Brain microvascular endothelial cell (primary cell): ENCODE measurements at regions not wholly inside any gene's neighbourhood (a gene's known extent, or its start where the extent isn't known, plus 50 kb on each side); places are given as distances from the start of the nearest gene placed in this dataset.
"Not testable (repeated sequence)": the region's sequence is repeated elsewhere in the genome, so short reads cannot be mapped to it uniquely, and the experiment has no call there.

Experiments used
- DNase-seq: peaks from one replicate; pipeline ENCODE4 v3.0.0-alpha.2; 2020
- H3K27ac ChIP-seq: fragments of 250-450 bp; sonication (Bioruptor Pico); 2 replicates; pipeline ENCODE4 v1.5.1; 2020; ENCODE audit warnings: mild to moderate bottlenecking, moderate library complexity
- H3K27me3 ChIP-seq: fragments of 250-450 bp; sonication (Bioruptor Pico); replicated peaks from 2 replicates; pipeline ENCODE4 v1.5.1; 2020; ENCODE audit warnings: mild to moderate bottlenecking
- H3K36me3 ChIP-seq: fragments of 250-450 bp; sonication (Bioruptor Pico); replicated peaks from 2 replicates; pipeline ENCODE4 v1.5.1; 2020; ENCODE audit warnings: mild to moderate bottlenecking
- H3K4me3 ChIP-seq: 2 replicates; pipeline ENCODE4 v1.5.1; 2011; ENCODE audit warnings: low read depth, mild to moderate bottlenecking, control low read depth, low read length, moderate library complexity
- CTCF ChIP-seq: IDR thresholded peaks from 2 replicates; pipeline ENCODE4 v1.5.1; 2011; ENCODE audit warnings: low read depth, mild to moderate bottlenecking, moderate library complexity, low read length, control low read depth, inconsistent platforms; ENCODE audit errors: missing control alignments
- in situ Hi-C: cut with HindIII; loops from 2 replicates; pipeline ENCODE4 v1.10.0; 2017; ENCODE audit warnings: low sequenced_read_pairs, low pct_ligation_motif_present

- no peak for TF ChIP-seq CTCF
- Histone ChIP-seq H3K36me3 (no peaks in the 10 kb centered on the region), H3K27ac (no peak overlapping the region), H3K27me3 (no peaks in the 10 kb centered on the region), H3K4me3 (no peak overlapping the region)
- no peak for DNase-seq
- in situ Hi-C loops, result no loop called here
Observed at GRCh38 chr10:80718024-80718423, 180.3 kb downstream of the SH2D4B start.

GRCh38 chr10:80719935-80720334 is 182.2 kb downstream of the SH2D4B start:
- H3K27me3 ChIP-seq, result no peaks in the 10 kb centered on the region
- H3K4me3 ChIP-seq, result no peak overlapping the region
- no peak for DNase-seq
- H3K36me3 ChIP-seq, result no peaks in the 10 kb centered on the region
- H3K27ac ChIP-seq, result no peak overlapping the region
- in situ Hi-C loops, result no loop called here
- TF ChIP-seq CTCF, result no peak

GRCh38 chr10:80720549-80720948 is 182.8 kb downstream of the SH2D4B start:
- Histone ChIP-seq H3K36me3 (no peaks in the 10 kb centered on the region), H3K27ac (no peak overlapping the region), H3K27me3 (no peaks in the 10 kb centered on the region), H3K4me3 (no peak overlapping the region)
- in situ Hi-C loops, result no loop called here
- no peak for TF ChIP-seq CTCF
- no peak for DNase-seq

GRCh38 chr10:80728354-80728753 is 190.7 kb downstream of the SH2D4B start:
- DNase-seq, H3K27me3 ChIP-seq, H3K27ac ChIP-seq, in situ Hi-C loops, H3K36me3 ChIP-seq, H3K4me3 ChIP-seq: not testable (repeated sequence)

- DNase-seq, result no peak
- in situ Hi-C loops, result no loop called here
- no peaks in the 10 kb centered on the region for H3K36me3 ChIP-seq
- H3K27ac ChIP-seq, result no peak overlapping the region
- no peak overlapping the region for H3K4me3 ChIP-seq
- no peaks in the 10 kb centered on the region for H3K27me3 ChIP-seq
- no peak for TF ChIP-seq CTCF
Observed at GRCh38 chr10:80729896-80730295, 192.2 kb downstream of the SH2D4B start.

GRCh38 chr10:80730522-80730921 is 192.8 kb downstream of the SH2D4B start:
- no peak for TF ChIP-seq CTCF
- H3K27ac ChIP-seq, result no peak overlapping the region
- no peaks in the 10 kb centered on the region for H3K27me3 ChIP-seq
- no peak for DNase-seq
- in situ Hi-C loops, result no loop called here
- H3K36me3 ChIP-seq, result no peaks in the 10 kb centered on the region
- H3K4me3 ChIP-seq, result no peak overlapping the region

- Histone ChIP-seq H3K4me3 (no peak overlapping the region), H3K27me3 (no peaks in the 10 kb centered on the region), H3K36me3 (no peaks in the 10 kb centered on the region), H3K27ac (no peak overlapping the region)
- no peak for DNase-seq
- TF ChIP-seq CTCF, result no peak
- in situ Hi-C loops, result no loop called here
Observed at GRCh38 chr10:80734589-80734988, 196.9 kb downstream of the SH2D4B start.
